ENCODE measurements at regions not wholly inside any gene's neighbourhood (a gene's known extent, or its start where the extent isn't known, plus 50 kb on each side); places are given as distances from the start of the nearest gene placed in this dataset.

- Histone ChIP-seq H3K4me2 (no peak overlapping the region), H3K27me3 (ENCODE audit: insufficient read depth) (no peaks in the 10 kb centered on the region), H3K36me3 (replicated peaks in 1 of 2; ENCODE audit: control insufficient read depth in 1 of 2, insufficient read depth in 2 of 2, low read length in 1 of 2) (no peaks in the 10 kb centered on the region), H3K9ac (no peak overlapping the region), H3K9me3 (no peaks in the 10 kb centered on the region), H3K4me1 (ENCODE audit: control insufficient read depth in 1 of 2, insufficient read depth in 2 of 2, low read depth in 1 of 2, low read length in 1 of 2) (peaks cover 7 to 15% of the 10 kb centered on the region in 2 experiments), H3F3A (replicated peaks; ENCODE audit: insufficient read depth) (peaks cover 14% of the 10 kb centered on the region), H3K27ac (ENCODE audit: low read depth in 2 of 2, low read length in 1 of 2) (no peak overlapping the region), H3K4me3 (ENCODE audit: low read depth in 2 of 2, low read length in 1 of 2) (no peak overlapping the region), H3K9me2 (no peaks in the 10 kb centered on the region), H4K20me1 (ENCODE audit: insufficient read depth) (no peaks in the 10 kb centered on the region), H2AFZ (ENCODE audit: low read depth) (no peak overlapping the region), H3K79me2 (ENCODE audit: insufficient read depth) (no peaks in the 10 kb centered on the region)
- DNase-seq = no peak
- WGBS (ENCODE audit: low lambda C conversion rate) = 87% methylated on average over 2 of the region's 2 CpGs
- no peak for TF ChIP-seq FOXM1 (IDR thresholded peaks at IDR 0.05; ENCODE audit: low read depth)
- TF ChIP-seq RXRA (IDR thresholded peaks at IDR 0.05; ENCODE audit: borderline replicate concordance, low read depth) = no peak
- no peak for TF ChIP-seq NRF1 (IDR thresholded peaks at IDR 0.05; ENCODE audit: low read depth, low read length)
- no peak for TF ChIP-seq CHD2 (IDR thresholded peaks at IDR 0.05; ENCODE audit: low read length, partially characterized antibody)
- no peak for TF ChIP-seq EP300 (IDR thresholded peaks at IDR 0.05; ENCODE audit: borderline replicate concordance in 1 of 2, low read depth in 1 of 2, low read length in 1 of 2)
- no peak for TF ChIP-seq ELF1 (IDR thresholded peaks at IDR 0.05)
- no peak for TF ChIP-seq TAF1 (IDR thresholded peaks at IDR 0.05; ENCODE audit: borderline replicate concordance, low read depth, low read length)
- no peak for TF ChIP-seq FOSL2 (IDR thresholded peaks at IDR 0.05; ENCODE audit: borderline replicate concordance, low read depth)
- no peak for TF ChIP-seq RFX5 (IDR thresholded peaks at IDR 0.05; ENCODE audit: low read length)
- TF ChIP-seq TEAD4 (IDR thresholded peaks at IDR 0.05; ENCODE audit: borderline replicate concordance, insufficient read depth) = no peak
- CTCF ChIA-PET = no interaction called here
- POLR2A ChIA-PET = no interaction called here
Measured at GRCh38 chr1:232147215-232147614, 482.7 kb downstream of the SIPA1L2 start.

DNA sequence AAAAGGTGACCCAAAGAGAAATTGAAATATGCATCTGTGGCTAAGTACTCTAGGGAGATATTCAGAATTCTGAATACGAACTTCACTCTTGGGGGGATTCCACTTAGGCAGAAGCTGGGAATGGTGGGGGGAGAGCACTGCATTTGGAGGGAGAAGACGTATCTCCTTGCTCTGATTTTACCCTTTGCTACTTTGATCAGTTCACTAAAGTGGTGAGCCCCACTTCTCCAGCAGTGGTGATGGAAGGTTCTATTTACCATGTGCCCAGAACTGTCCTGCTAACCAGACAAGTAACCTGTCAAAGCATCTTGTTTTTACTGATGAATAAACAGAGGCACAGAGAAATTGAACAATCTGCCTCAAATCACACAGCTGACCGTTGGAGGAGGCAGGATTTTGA is 483.4 kb downstream of the SIPA1L2 start:
- no peak for TF ChIP-seq RCOR1 (IDR thresholded peaks at IDR 0.05; ENCODE audit: low read length)
- TF ChIP-seq, protein P1, sequence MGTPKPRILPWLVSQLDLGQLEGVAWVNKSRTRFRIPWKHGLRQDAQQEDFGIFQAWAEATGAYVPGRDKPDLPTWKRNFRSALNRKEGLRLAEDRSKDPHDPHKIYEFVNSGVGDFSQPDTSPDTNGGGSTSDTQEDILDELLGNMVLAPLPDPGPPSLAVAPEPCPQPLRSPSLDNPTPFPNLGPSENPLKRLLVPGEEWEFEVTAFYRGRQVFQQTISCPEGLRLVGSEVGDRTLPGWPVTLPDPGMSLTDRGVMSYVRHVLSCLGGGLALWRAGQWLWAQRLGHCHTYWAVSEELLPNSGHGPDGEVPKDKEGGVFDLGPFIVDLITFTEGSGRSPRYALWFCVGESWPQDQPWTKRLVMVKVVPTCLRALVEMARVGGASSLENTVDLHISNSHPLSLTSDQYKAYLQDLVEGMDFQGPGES (IDR thresholded peaks at IDR 0.05; ENCODE audit: low read depth, low read length) = no peak
- TF ChIP-seq PBX3 (IDR thresholded peaks at IDR 0.05) = no peak
- TF ChIP-seq EZH2phosphoT487 (IDR thresholded peaks at IDR 0.05; ENCODE audit: borderline replicate concordance, low read depth) = no peak
- TF ChIP-seq POLR2AphosphoS5 (IDR thresholded peaks at IDR 0.05; ENCODE audit: low read depth, low read length) = no peak
- Histone ChIP-seq H4K20me1 (ENCODE audit: insufficient read depth) (no peaks in the 10 kb centered on the region), H3K4me1 (ENCODE audit: control insufficient read depth in 1 of 2, insufficient read depth in 2 of 2, low read depth in 1 of 2, low read length in 1 of 2) (peaks cover 7 to 15% of the 10 kb centered on the region in 2 experiments), H3K27me3 (ENCODE audit: insufficient read depth) (no peaks in the 10 kb centered on the region), H3K9ac (no peak overlapping the region), H3K9me3 (no peaks in the 10 kb centered on the region), H2AFZ (ENCODE audit: low read depth) (no peak overlapping the region), H3K36me3 (replicated peaks in 1 of 2; ENCODE audit: control insufficient read depth in 1 of 2, insufficient read depth in 2 of 2, low read length in 1 of 2) (no peaks in the 10 kb centered on the region), H3F3A (replicated peaks; ENCODE audit: insufficient read depth) (peaks cover 20% of the 10 kb centered on the region), H3K9me2 (no peaks in the 10 kb centered on the region; the same call in 1 of the 2 replicates), H3K27ac (ENCODE audit: low read depth in 2 of 2, low read length in 1 of 2) (no peak overlapping the region), H3K79me2 (ENCODE audit: insufficient read depth) (no peaks in the 10 kb centered on the region), H3K4me2 (no peak overlapping the region), H3K4me3 (ENCODE audit: low read depth in 2 of 2, low read length in 1 of 2) (no peak overlapping the region)
- no peak for DNase-seq
- CTCF ChIA-PET = no interaction called here
- WGBS (ENCODE audit: low lambda C conversion rate) = 86% methylated on average over 3 of the region's 3 CpGs
- POLR2A ChIA-PET = no interaction called here

Measured in SK-N-SH (cell line).